NCI-H2107 (cell line): ENCODE measurements at regions not wholly inside any gene's neighbourhood (a gene's known extent, or its start where the extent isn't known, plus 50 kb on each side); places are given as distances from the start of the nearest gene placed in this dataset.
"Not testable (repeated sequence)": the region's sequence is repeated elsewhere in the genome, so short reads cannot be mapped to it uniquely, and the experiment has no call there.

Experiments
- DNase-seq: peaks from one replicate; lab custom pipeline; 2025; lab: John Stamatoyannopoulos, UW

GRCh38 chr4:177802661-177803060 is 360.4 kb upstream of the AGA start:
- DNase-seq, result no peak

- no peak for DNase-seq
Measured at GRCh38 chr4:177803151-177803550, 360.9 kb upstream of the AGA start.

- no peak for DNase-seq
Measured at GRCh38 chr4:177809791-177810190, 367.6 kb upstream of the AGA start.

- no peak for DNase-seq
Measured at GRCh38 chr4:177810220-177810619, 368.0 kb upstream of the AGA start.

- not testable (repeated sequence) for DNase-seq
Measured at GRCh38 chr4:177818392-177818791, 376.2 kb upstream of the AGA start.

- DNase-seq, result no peak
Measured at GRCh38 chr4:177826973-177827372, 384.7 kb upstream of the AGA start.

- DNase-seq, result no peak
Measured at GRCh38 chr4:177841258-177841657, 399.0 kb upstream of the AGA start.

- no peak for DNase-seq
Measured at GRCh38 chr4:177853229-177853628, 411.0 kb upstream of the AGA start.

- DNase-seq, result no peak
Measured at GRCh38 chr4:177855507-177856197, 413.4 kb upstream of the AGA start.

GRCh38 chr4:177860171-177860570 is 417.9 kb upstream of the AGA start:
- DNase-seq, result no peak

GRCh38 chr4:177861551-177862094 is 419.4 kb upstream of the AGA start:
- no peak for DNase-seq

GRCh38 chr4:177862541-177863176 is 420.4 kb upstream of the AGA start:
- no peak for DNase-seq

- no peak for DNase-seq
Measured at GRCh38 chr4:177879851-177880250, 437.6 kb upstream of the AGA start.

GRCh38 chr4:177895136-177895535 is 452.9 kb upstream of the AGA start:
- no peak for DNase-seq

- DNase-seq, result no peak
Measured at GRCh38 chr4:177901786-177902185, 459.5 kb upstream of the AGA start.

- no peak for DNase-seq
Measured at GRCh38 chr4:177902386-177902785, 460.1 kb upstream of the AGA start.

- DNase-seq, result no peak
Measured at GRCh38 chr4:177907736-177908424, 465.6 kb upstream of the AGA start.

GRCh38 chr4:177921715-177922114 is 479.5 kb upstream of the AGA start:
- no peak for DNase-seq

GRCh38 chr4:177923888-177924287 is 481.7 kb upstream of the AGA start:
- DNase-seq, result no peak

- DNase-seq, result no peak
Measured at GRCh38 chr4:177937041-177937440, 494.8 kb upstream of the AGA start.

- no peak for DNase-seq
Measured at GRCh38 chr4:177938226-177938625, 496.0 kb upstream of the AGA start.

GRCh38 chr4:177945268-177945667 is 503.0 kb upstream of the AGA start:
- no peak for DNase-seq

- DNase-seq, result no peak
Measured at GRCh38 chr4:177947607-177948006, 505.4 kb upstream of the AGA start.
